H9 (cell line): ENCODE measurements at regions not wholly inside any gene's neighbourhood (a gene's known extent, or its start where the extent isn't known, plus 50 kb on each side); places are given as distances from the start of the nearest gene placed in this dataset.

ENCODE experiments used
- DNase-seq: peaks from one replicate; pipeline ENCODE4 v3.0.0-alpha.2; 2017
- H2AFZ ChIP-seq: one replicate; pipeline ENCODE4 v1.6.1; 2013; ENCODE audit warnings: mild to moderate bottlenecking, low read length, control low read depth, moderate library complexity
- H2AK5ac ChIP-seq: 2 replicates; pipeline ENCODE4 v1.6.1; 2013; ENCODE audit warnings: low read length, control low read depth, mixed read lengths; ENCODE audit not compliant: insufficient read length
- H2BK120ac ChIP-seq: one replicate; pipeline ENCODE4 v1.6.1; 2013; ENCODE audit warnings: low read depth, mild to moderate bottlenecking, low read length, control low read depth, inconsistent platforms; ENCODE audit not compliant: poor library complexity, severe bottlenecking
- H2BK12ac ChIP-seq: 2 replicates; pipeline ENCODE4 v1.6.1; 2013; ENCODE audit warnings: low read length, control low read depth, mixed read lengths, low read depth; ENCODE audit not compliant: insufficient read length
- H2BK15ac ChIP-seq: 2 replicates; pipeline ENCODE4 v1.6.1; 2013; ENCODE audit warnings: low read depth, low read length, control low read depth
- H2BK20ac ChIP-seq: one replicate; pipeline ENCODE4 v1.6.1; 2013; ENCODE audit warnings: low read depth, mild to moderate bottlenecking, low read length, control low read depth, inconsistent platforms; ENCODE audit not compliant: poor library complexity, severe bottlenecking
- H2BK5ac ChIP-seq: 2 replicates; pipeline ENCODE4 v1.6.1; 2013; ENCODE audit warnings: low read length, control low read depth, mixed read lengths; ENCODE audit not compliant: insufficient read length
- H3K14ac ChIP-seq: 2 replicates; pipeline ENCODE4 v1.6.1; 2013; ENCODE audit warnings: low read length, control low read depth; ENCODE audit not compliant: insufficient read depth
- H3K18ac ChIP-seq: 2 replicates; pipeline ENCODE4 v1.6.1; 2013; ENCODE audit warnings: low read depth, mild to moderate bottlenecking, mixed read lengths, low read length, control low read depth; ENCODE audit not compliant: insufficient read length
- H3K23ac ChIP-seq: 2 replicates; pipeline ENCODE4 v1.6.1; 2013; ENCODE audit warnings: low read length, control low read depth, mixed read lengths, low read depth; ENCODE audit not compliant: insufficient read length
- H3K23me2 ChIP-seq: 2 replicates; pipeline ENCODE4 v1.6.1; 2013; ENCODE audit warnings: low read depth, mild to moderate bottlenecking, mixed read lengths, low read length, control low read depth; ENCODE audit not compliant: insufficient read length, poor library complexity, severe bottlenecking
- H3K27ac ChIP-seq: 2 replicates; pipeline ENCODE4 v1.5.1; 2013; ENCODE audit warnings: low read length, control low read depth, mixed read lengths, low read depth; ENCODE audit not compliant: insufficient read length
- H3K27me3 ChIP-seq: 2 replicates; pipeline ENCODE4 v1.6.1; 2013; ENCODE audit warnings: low read length, control low read depth, inconsistent platforms; ENCODE audit not compliant: insufficient read depth
- H3K4ac ChIP-seq: 2 replicates; pipeline ENCODE4 v1.6.1; 2013; ENCODE audit warnings: low read depth, mild to moderate bottlenecking, control low read depth, inconsistent platforms, low read length, moderate library complexity
- H3K4me1 ChIP-seq: 2 replicates; pipeline ENCODE4 v1.6.1; 2013; ENCODE audit warnings: low read length, control low read depth, inconsistent platforms; ENCODE audit not compliant: insufficient read depth
- H3K4me2 ChIP-seq: 2 replicates; pipeline ENCODE4 v1.6.1; 2013; ENCODE audit warnings: low read length, control low read depth, mixed read lengths; ENCODE audit not compliant: insufficient read length, insufficient read depth
- H3K56ac ChIP-seq: 2 replicates; pipeline ENCODE4 v1.6.1; 2013; ENCODE audit warnings: low read depth, mild to moderate bottlenecking, mixed read lengths, low read length, control low read depth; ENCODE audit not compliant: insufficient read length
- H3K79me1 ChIP-seq: 2 replicates; pipeline ENCODE4 v1.6.1; 2013; ENCODE audit warnings: low read depth, mild to moderate bottlenecking, moderate library complexity, low read length, control low read depth, inconsistent platforms; ENCODE audit not compliant: insufficient read depth, poor library complexity, severe bottlenecking
- H3K79me2 ChIP-seq: 2 replicates; pipeline ENCODE4 v1.6.1; 2013; ENCODE audit warnings: low read length, control low read depth, inconsistent platforms; ENCODE audit not compliant: insufficient read depth
- H3K9ac ChIP-seq: 2 replicates; pipeline ENCODE4 v1.6.1; 2013; ENCODE audit warnings: low read length, control low read depth, mixed read lengths; ENCODE audit not compliant: insufficient read length; ENCODE audit errors: extremely low read depth
- H3K9me3 ChIP-seq: one replicate; pipeline ENCODE4 v1.6.1; 2013; ENCODE audit warnings: low read depth, low read length, inconsistent platforms; ENCODE audit not compliant: control insufficient read depth
- H3T11ph ChIP-seq: one replicate; pipeline ENCODE4 v1.6.1; 2013; ENCODE audit warnings: mild to moderate bottlenecking, low read length, control low read depth, inconsistent platforms
- H4K20me1 ChIP-seq: one replicate; pipeline ENCODE4 v1.6.1; 2013; ENCODE audit not compliant: control insufficient read depth, insufficient read length, insufficient read depth
- H4K5ac ChIP-seq: 2 replicates; pipeline ENCODE4 v1.6.1; 2013; ENCODE audit warnings: low read depth, mild to moderate bottlenecking, mixed read lengths, low read length, control low read depth; ENCODE audit not compliant: insufficient read length
- H4K8ac ChIP-seq: replicated peaks from 2 replicates; pipeline ENCODE4 v1.6.1; 2013; ENCODE audit warnings: low read length, control low read depth, mixed read lengths, low read depth; ENCODE audit not compliant: insufficient read length
- H4K91ac ChIP-seq: 2 replicates; pipeline ENCODE4 v1.6.1; 2013; ENCODE audit warnings: low read depth, mild to moderate bottlenecking, moderate library complexity, mixed read lengths, low read length, control low read depth; ENCODE audit not compliant: insufficient read length
- H3K27ac Mint-ChIP-seq, 3 experiments: 2 replicates in 2 of 3; 3 replicates in 1 of 3; pipeline ENCODE4 v1.8.0; 2020 to 2021; ENCODE audit warnings: mixed read lengths in 3 of 3, mild to moderate bottlenecking in 1 of 3, moderate library complexity in 1 of 3
- H3K27me3 Mint-ChIP-seq: 2 replicates; pipeline ENCODE4 v1.8.0; 2021; ENCODE audit warnings: low read depth, mild to moderate bottlenecking, moderate library complexity, mixed read lengths
- H3K36me3 Mint-ChIP-seq, 3 experiments: 2 replicates in 2 of 3; 3 replicates in 1 of 3; pipeline ENCODE4 v1.8.0; 2020 to 2021; ENCODE audit warnings: low read depth in 3 of 3, mixed read lengths in 3 of 3; ENCODE audit not compliant: insufficient read depth in 1 of 3
- H3K4me1 Mint-ChIP-seq, 2 experiments: 2 replicates each; pipeline ENCODE4 v1.8.0; 2020; ENCODE audit warnings: mixed read lengths in 2 of 2
- H3K4me3 Mint-ChIP-seq, 2 experiments: 2 replicates in 1 of 2; 3 replicates in 1 of 2; pipeline ENCODE4 v1.8.0; 2020 to 2021; ENCODE audit warnings: mild to moderate bottlenecking in 2 of 2, mixed read lengths in 2 of 2, moderate library complexity in 1 of 2
- H3K9me3 Mint-ChIP-seq, 2 experiments: 2 replicates in 1 of 2; 3 replicates in 1 of 2; pipeline ENCODE4 v1.8.0; 2020; ENCODE audit warnings: mild to moderate bottlenecking in 2 of 2, mixed read lengths in 2 of 2, moderate library complexity in 1 of 2
- WGBS: extraction: QIAGEN DNeasy Blood & Tissue Kit; methylation state at CpG from one replicate; pipeline ENCODE4 v1.1.7; 2013; ENCODE audit warnings: missing lambda C conversion rate, low lambda C conversion rate, mixed read lengths; ENCODE audit not compliant: insufficient read length; ENCODE audit errors: extremely low coverage; 5-methylcytosine and 5-hydroxymethylcytosine counted together
- TF ChIP-seq, protein P1 (sequence below): fragments of 200-600 bp; sonication (generic); conservative IDR thresholded peaks from 3 replicates; pipeline ENCODE4 v1.8.0; 2021; ENCODE audit warnings: antibody characterized with exemption, mild to moderate bottlenecking

DNA sequence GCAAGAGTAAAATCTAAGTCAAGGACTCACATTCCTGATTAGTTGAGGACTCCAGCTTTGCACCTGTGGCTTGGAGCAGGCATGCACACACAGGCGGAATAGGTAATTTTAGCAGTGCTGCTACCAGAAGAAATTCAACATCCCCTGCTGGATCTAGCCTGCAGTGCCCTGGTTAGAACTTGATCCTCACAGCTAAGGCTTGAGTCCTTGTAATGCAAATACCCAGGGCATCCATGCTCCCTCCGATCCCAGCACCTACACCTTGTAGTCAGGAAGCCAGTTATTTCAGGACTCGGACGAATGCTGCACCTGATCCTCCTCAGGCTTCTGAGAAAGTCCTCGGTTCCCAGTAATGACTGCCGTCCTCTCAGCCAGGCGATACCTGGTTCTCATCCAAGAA, 309.0 kb upstream of the AMIGO2 start:
- no peaks in the 10 kb centered on the region for H3K27me3 Mint-ChIP-seq
- H3K56ac ChIP-seq = no peak overlapping the region
- no peaks in the 10 kb centered on the region for H3K9me3 ChIP-seq

More for the DNA sequence above, 309.0 kb upstream of the AMIGO2 start:
- no peak overlapping the region for H4K91ac ChIP-seq
- peak; percentile 52 for DNase-seq
- no peak overlapping the region for H3K4ac ChIP-seq
- H2AK5ac ChIP-seq = no peak overlapping the region
- H2BK12ac ChIP-seq = no peak overlapping the region
- Mint-ChIP-seq H3K36me3 (no peaks in the 10 kb centered on the region), H3K4me1 (peaks cover 31 to 32% of the 10 kb centered on the region in 2 experiments), H3K9me3 (no peaks in the 10 kb centered on the region), H3K27ac (no peak overlapping the region), H3K4me3 (no peak overlapping the region)
- no peak overlapping the region for H4K8ac ChIP-seq
- H3K9ac ChIP-seq = no peak overlapping the region
- H3K14ac ChIP-seq = no peak overlapping the region
- no peak overlapping the region for H3K4me2 ChIP-seq
- no peak overlapping the region for H2BK15ac ChIP-seq
- H3K79me1 ChIP-seq = no peaks in the 10 kb centered on the region
- no peaks in the 10 kb centered on the region for H3K79me2 ChIP-seq
- H2AFZ ChIP-seq = no peak overlapping the region
- H3T11ph ChIP-seq = no peak overlapping the region
- H4K20me1 ChIP-seq = no peaks in the 10 kb centered on the region
- TF ChIP-seq, protein P1, sequence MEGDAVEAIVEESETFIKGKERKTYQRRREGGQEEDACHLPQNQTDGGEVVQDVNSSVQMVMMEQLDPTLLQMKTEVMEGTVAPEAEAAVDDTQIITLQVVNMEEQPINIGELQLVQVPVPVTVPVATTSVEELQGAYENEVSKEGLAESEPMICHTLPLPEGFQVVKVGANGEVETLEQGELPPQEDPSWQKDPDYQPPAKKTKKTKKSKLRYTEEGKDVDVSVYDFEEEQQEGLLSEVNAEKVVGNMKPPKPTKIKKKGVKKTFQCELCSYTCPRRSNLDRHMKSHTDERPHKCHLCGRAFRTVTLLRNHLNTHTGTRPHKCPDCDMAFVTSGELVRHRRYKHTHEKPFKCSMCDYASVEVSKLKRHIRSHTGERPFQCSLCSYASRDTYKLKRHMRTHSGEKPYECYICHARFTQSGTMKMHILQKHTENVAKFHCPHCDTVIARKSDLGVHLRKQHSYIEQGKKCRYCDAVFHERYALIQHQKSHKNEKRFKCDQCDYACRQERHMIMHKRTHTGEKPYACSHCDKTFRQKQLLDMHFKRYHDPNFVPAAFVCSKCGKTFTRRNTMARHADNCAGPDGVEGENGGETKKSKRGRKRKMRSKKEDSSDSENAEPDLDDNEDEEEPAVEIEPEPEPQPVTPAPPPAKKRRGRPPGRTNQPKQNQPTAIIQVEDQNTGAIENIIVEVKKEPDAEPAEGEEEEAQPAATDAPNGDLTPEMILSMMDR = 0 out of 3 replicates have a peak, but pooled peaks have one; percentile 10
- H3K4me1 ChIP-seq = peaks cover 6% of the 10 kb centered on the region
- WGBS = no CpG with 5 or more reads among the region's 7 CpGs
- no peak overlapping the region for H2BK5ac ChIP-seq
- H2BK120ac ChIP-seq = no peak overlapping the region
- H2BK20ac ChIP-seq = no peak overlapping the region
- no peaks in the 10 kb centered on the region for H3K23me2 ChIP-seq
- H3K27ac ChIP-seq = no peak overlapping the region
- no peak overlapping the region for H3K23ac ChIP-seq
- H3K27me3 ChIP-seq = no peaks in the 10 kb centered on the region
- H3K18ac ChIP-seq = no peak overlapping the region
- no peak overlapping the region for H4K5ac ChIP-seq
